Bronchial epithelial cell (primary cell): ENCODE measurements at regions not wholly inside any gene's neighbourhood (a gene's known extent, or its start where the extent isn't known, plus 50 kb on each side); places are given as distances from the start of the nearest gene placed in this dataset.

Experiments used
- DNase-seq: peaks from one replicate; pipeline ENCODE4 v3.0.0-alpha.2; 2010; ENCODE audit warnings: low read depth
- FAIRE-seq: peaks from 2 replicates; lab custom pipeline; 2011; peaks lifted over from hg19 to GRCh38; lab: Jason Lieb, UNC
- H3K27me3 ChIP-seq: 2 replicates; pipeline ENCODE4 v1.5.1; 2011; ENCODE audit warnings: low read length; ENCODE audit not compliant: control insufficient read depth, insufficient read depth
- H3K36me3 ChIP-seq: 2 replicates; pipeline ENCODE4 v1.5.1; 2011; ENCODE audit warnings: low read length; ENCODE audit not compliant: control insufficient read depth, insufficient read depth
- H3K4me3 ChIP-seq: 2 replicates; pipeline ENCODE4 v1.5.1; 2011; ENCODE audit warnings: mild to moderate bottlenecking, low read depth, low read length, control low read depth
- TF ChIP-seq, protein P1 (sequence below): IDR thresholded peaks from 2 replicates; pipeline ENCODE4 v1.5.1; 2011; ENCODE audit warnings: mild to moderate bottlenecking, moderate library complexity, low read length, control low read depth, inconsistent platforms; ENCODE audit not compliant: insufficient read depth, severe bottlenecking

DNA sequence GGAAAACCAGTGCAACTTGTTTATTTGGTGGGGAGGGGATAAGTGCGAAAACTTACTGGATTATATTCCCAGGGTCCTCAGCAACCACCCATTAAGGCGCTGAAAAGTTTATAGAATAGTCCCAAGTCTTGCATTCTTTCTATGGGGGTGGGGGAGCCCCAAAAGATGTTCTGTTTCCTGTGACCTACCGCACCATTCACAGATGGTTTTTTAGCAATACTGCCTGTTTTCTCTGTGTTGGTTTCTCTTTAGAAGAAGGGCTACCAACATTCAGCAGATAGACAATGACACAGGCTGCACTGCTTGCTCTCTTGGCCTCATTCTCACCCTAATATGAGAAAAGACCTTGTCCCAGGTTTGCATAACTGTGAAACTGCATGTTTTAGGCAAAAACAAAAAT, 86.5 kb downstream of the FAM76B start:
- no peaks in the 10 kb centered on the region for H3K27me3 ChIP-seq
- FAIRE-seq: no peak

DNA sequence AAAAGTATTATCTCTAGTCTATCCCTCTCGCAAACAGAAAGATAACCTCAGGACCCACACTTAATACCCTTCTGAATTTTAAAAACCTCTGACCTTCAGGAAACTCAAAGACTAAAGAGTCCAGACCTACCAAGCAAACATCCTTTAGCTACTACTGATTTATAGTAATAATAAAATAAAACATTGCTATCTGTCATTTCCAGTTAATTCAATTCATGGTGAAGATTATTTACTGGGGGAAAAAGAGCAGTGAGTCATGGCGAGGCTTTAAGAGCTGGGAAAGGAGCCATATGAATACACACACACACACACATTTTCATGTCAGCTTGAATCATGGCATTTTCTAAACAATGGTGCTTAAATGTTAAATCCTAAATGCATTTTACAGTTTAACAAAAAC, 87.1 kb downstream of the FAM76B start:
- DNase-seq: peak; percentile 86
- H3K27me3 ChIP-seq: no peaks in the 10 kb centered on the region
- no peak for FAIRE-seq
- H3K36me3 ChIP-seq: no peaks in the 10 kb centered on the region
- TF ChIP-seq, protein P1, sequence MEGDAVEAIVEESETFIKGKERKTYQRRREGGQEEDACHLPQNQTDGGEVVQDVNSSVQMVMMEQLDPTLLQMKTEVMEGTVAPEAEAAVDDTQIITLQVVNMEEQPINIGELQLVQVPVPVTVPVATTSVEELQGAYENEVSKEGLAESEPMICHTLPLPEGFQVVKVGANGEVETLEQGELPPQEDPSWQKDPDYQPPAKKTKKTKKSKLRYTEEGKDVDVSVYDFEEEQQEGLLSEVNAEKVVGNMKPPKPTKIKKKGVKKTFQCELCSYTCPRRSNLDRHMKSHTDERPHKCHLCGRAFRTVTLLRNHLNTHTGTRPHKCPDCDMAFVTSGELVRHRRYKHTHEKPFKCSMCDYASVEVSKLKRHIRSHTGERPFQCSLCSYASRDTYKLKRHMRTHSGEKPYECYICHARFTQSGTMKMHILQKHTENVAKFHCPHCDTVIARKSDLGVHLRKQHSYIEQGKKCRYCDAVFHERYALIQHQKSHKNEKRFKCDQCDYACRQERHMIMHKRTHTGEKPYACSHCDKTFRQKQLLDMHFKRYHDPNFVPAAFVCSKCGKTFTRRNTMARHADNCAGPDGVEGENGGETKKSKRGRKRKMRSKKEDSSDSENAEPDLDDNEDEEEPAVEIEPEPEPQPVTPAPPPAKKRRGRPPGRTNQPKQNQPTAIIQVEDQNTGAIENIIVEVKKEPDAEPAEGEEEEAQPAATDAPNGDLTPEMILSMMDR: no peak
- H3K4me3 ChIP-seq: no peak overlapping the region

More for the DNA sequence above, 86.5 kb downstream of the FAM76B start:
- DNase-seq: no peak
- TF ChIP-seq, protein P1: no peak
- Histone ChIP-seq H3K4me3 (no peak overlapping the region), H3K36me3 (no peaks in the 10 kb centered on the region)

DNA sequence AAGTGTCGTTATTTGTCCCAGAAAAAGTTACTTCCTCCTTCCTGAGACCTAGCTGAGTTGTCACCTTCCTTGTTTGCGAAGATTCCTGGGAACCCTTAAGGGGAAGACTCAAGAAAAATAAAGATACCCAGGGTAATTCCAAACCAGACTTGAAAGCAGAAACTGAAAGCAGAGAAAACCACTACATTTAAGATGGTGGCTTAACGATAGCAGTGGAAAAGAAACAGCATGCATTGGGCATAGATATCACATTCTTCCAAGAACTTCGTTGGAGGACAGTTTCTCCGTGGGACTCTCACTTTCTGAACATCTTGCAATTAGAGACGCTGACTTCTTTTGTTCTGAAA, 89.1 kb downstream of the FAM76B start:
- FAIRE-seq (no peak), DNase-seq (no peak)
- TF ChIP-seq, protein P1: no peak
- Histone ChIP-seq H3K4me3 (no peak overlapping the region), H3K27me3 (no peaks in the 10 kb centered on the region), H3K36me3 (no peaks in the 10 kb centered on the region)

DNA sequence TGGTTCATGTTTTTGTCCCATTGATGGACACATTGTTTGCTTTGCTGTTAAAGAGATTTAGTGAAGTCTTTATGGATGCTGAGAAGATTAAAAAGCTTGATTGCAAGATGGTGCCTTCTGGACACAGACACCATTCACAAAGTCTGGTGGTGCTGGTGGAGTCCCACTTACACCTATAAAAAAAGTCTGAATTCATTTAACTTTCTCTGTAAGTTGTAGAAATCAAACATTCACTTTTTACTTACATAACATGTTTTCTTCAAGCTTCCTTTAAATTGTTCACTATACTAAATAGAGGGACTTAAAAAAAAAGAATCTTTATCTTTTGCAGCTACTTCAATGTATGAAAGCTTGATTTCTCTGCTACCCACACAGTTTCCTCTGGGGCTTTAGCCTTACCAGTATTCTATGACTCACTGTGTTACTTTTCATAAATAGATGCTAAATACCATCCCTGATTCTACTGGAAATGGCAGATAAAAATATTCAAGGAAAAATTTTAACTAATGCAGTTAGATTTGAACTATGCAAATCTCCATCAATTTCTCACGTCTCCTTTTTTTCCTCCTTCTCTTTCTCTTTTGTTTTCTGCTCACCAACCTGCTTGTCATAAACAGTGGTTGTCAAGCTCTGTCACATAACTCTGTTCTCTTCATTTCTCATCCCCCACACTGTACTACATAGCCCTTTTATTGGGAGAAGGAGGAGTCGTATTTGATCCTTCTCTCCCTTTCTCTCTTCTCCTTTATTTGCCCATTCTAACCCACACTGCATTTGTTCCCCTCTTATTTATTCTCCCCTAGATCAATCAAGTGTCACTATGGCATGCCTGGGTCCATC, 89.7 kb downstream of the FAM76B start:
- no peak overlapping the region for H3K4me3 ChIP-seq
- H3K27me3 ChIP-seq: no peaks in the 10 kb centered on the region
- DNase-seq: peak; percentile 44
- no peaks in the 10 kb centered on the region for H3K36me3 ChIP-seq
- no peak for FAIRE-seq
- TF ChIP-seq, protein P1: no peak

DNA sequence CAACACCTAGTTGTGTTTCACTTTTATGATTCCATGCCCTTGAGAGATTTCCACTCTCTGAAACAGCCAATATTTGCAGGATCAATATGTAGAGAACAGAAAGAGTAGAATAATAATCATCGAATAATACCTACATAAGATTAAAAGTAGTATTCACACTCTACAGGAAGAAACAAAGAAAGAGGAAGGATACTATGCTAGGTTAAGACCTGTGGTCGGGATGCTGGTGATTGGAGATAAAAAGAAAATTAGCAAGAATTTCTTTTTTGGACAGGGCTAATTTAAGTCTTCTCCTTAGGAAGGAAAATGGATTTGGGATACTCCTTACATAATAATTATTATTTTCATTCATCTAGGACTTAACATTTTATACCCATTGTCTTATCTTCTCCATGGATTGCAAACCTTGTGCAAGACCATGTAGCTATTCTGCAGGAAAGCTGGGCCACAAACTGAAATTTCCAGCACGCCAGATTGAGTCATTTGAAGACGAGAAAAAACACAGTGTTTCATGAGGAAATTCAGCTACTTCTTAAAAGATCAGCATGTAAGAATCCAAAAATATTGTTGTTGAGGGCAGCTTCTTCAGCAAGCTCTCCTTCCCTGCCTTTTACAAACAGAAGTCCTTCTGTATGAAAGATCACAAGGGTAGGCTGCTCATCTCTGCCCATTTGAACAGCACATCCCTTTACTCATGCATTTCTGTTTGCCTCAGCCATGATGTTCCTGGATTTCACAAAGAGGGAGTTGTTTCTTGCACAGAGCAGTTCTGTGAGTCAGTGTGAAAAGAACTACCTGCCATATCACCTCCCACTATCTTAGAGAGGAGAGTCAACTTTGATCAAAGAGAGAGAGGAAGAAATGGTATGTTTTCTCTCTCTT, 90.7 kb downstream of the FAM76B start:
- DNase-seq: peak; percentile 88
- FAIRE-seq: peak; percentile 89
- H3K4me3 ChIP-seq: no peak overlapping the region
- H3K36me3 ChIP-seq: no peaks in the 10 kb centered on the region
- H3K27me3 ChIP-seq: no peaks in the 10 kb centered on the region
- TF ChIP-seq, protein P1: no peak
